BLaER1 (cell line): ENCODE measurements at regions not wholly inside any gene's neighbourhood (a gene's known extent, or its start where the extent isn't known, plus 50 kb on each side); places are given as distances from the start of the nearest gene placed in this dataset.
A peak's percentile ranks its signal among the peaks of the same experiment; 100 is the strongest.
"Not testable (repeated sequence)": the region's sequence is repeated elsewhere in the genome, so short reads cannot be mapped to it uniquely, and the experiment has no call there.

Experiments
- H3K27ac ChIP-seq: shearing (Covaris generic); formaldehyde crosslinking; 2 replicates; pipeline ENCODE4 v1.8.1; 2022
- H3K27me3 ChIP-seq: shearing (Covaris generic); formaldehyde crosslinking; 2 replicates; pipeline ENCODE4 v1.8.1; 2022
- H3K36me3 ChIP-seq: shearing (Covaris generic); formaldehyde crosslinking; 2 replicates; pipeline ENCODE4 v1.8.1; 2022
- H3K4me1 ChIP-seq: shearing (Covaris generic); formaldehyde crosslinking; 2 replicates; pipeline ENCODE4 v1.8.1; 2022
- H3K4me2 ChIP-seq: shearing (Covaris generic); formaldehyde crosslinking; 2 replicates; pipeline ENCODE4 v1.8.1; 2022
- H3K4me3 ChIP-seq: shearing (Covaris generic); formaldehyde crosslinking; 2 replicates; pipeline ENCODE4 v1.8.1; 2022
- H3K9ac ChIP-seq: shearing (Covaris generic); formaldehyde crosslinking; 2 replicates; pipeline ENCODE4 v1.8.1; 2022
- H3K9me3 ChIP-seq: shearing (Covaris generic); formaldehyde crosslinking; 2 replicates; pipeline ENCODE4 v1.8.1; 2022
- H4K20me1 ChIP-seq: shearing (Covaris generic); formaldehyde crosslinking; 2 replicates; pipeline ENCODE4 v1.8.1; 2022
- Cebpa-rat ChIP-seq: shearing (Covaris generic); IDR thresholded peaks from 2 replicates; pipeline ENCODE4 v1.8.1; 2022

DNA sequence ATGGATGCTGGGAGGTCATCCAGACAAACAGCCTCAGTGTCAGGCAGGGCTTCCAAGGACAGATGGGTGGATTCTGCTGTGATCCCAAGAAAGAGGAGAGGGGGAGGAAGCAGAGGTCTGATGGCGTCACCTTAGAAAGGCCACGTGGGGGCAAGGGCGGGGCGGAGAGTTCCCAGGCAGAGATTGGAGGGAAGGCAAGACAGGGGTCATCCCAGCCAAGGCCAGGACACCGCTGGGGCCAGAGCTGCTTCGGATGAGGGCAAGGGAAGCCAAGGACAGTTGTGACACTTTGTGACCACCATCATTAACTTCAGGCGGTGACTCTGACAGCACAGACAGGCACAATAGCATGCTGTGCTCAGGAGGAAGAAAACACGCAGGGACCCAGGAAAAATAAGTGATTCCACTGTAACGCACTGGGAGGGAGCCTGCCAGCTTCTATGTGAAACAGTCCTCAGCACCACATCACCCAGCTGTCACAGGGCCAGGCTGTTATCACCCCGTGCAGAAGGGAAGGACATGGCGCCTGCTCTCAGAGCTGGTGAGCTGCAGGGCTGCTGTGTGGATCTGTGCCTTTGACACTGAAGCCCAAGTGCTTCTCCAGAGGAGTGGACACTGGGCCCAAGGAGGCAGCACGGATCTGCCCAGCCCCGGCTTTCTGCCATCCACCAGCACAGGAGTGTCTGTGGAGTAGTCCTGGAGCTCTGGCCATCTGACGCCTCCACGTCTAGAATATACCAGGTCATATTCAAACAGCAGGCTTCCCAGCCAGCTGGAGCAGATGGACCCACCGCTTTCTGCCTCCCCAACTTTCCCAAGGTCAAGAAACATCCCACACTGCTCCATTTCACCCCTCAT is 204.1 kb downstream of the NDUFA10 start:
- Histone ChIP-seq H3K9ac (no peak overlapping the region), H3K4me2 (peak overlapping the region; percentile 84), H3K9me3 (no peaks in the 10 kb centered on the region), H4K20me1 (no peaks in the 10 kb centered on the region), H3K36me3 (no peaks in the 10 kb centered on the region), H3K27ac (no peak overlapping the region), H3K4me1 (peaks cover 52% of the 10 kb centered on the region), H3K4me3 (no peak overlapping the region), H3K27me3 (no peaks in the 10 kb centered on the region)
- no peak for TF ChIP-seq Cebpa-rat

DNA sequence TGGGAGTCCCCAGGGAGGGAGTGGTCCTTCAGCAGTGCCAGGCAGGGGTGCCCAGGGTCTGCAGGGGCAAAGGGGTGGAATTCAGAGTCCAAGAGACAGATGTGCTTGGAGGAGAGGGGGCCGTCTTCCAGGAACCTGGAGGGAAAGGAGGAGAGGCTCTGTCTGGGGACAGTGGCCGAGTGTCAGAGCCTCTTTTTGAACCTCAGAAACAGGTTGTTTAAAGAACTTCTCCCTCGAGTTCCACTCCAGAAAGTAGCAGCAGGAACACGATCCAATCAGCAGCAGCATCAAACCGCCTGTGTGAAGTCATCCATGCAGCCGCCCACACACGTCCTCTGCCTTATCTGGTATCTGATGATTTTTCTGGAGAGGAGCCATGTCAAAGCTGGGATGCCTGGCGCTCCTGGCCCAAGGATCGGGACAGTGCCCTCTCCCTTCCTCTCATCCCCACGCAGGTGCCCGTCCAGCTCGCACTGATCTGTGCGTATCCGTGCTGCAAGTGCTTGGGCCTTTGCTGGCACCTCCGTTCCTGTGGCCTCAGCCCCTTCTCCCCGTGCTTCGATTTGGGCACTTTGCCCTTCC is 205.1 kb downstream of the NDUFA10 start:
- Histone ChIP-seq H3K4me2 (peak overlapping the region; percentile 84), H4K20me1 (no peaks in the 10 kb centered on the region), H3K27me3 (no peaks in the 10 kb centered on the region), H3K4me1 (peaks cover 62% of the 10 kb centered on the region), H3K27ac (0 out of 2 replicates have a peak overlapping the region, but pooled peaks have one; percentile 60), H3K36me3 (no peaks in the 10 kb centered on the region), H3K4me3 (no peak overlapping the region), H3K9ac (no peak overlapping the region), H3K9me3 (no peaks in the 10 kb centered on the region)
- no peak for TF ChIP-seq Cebpa-rat

DNA sequence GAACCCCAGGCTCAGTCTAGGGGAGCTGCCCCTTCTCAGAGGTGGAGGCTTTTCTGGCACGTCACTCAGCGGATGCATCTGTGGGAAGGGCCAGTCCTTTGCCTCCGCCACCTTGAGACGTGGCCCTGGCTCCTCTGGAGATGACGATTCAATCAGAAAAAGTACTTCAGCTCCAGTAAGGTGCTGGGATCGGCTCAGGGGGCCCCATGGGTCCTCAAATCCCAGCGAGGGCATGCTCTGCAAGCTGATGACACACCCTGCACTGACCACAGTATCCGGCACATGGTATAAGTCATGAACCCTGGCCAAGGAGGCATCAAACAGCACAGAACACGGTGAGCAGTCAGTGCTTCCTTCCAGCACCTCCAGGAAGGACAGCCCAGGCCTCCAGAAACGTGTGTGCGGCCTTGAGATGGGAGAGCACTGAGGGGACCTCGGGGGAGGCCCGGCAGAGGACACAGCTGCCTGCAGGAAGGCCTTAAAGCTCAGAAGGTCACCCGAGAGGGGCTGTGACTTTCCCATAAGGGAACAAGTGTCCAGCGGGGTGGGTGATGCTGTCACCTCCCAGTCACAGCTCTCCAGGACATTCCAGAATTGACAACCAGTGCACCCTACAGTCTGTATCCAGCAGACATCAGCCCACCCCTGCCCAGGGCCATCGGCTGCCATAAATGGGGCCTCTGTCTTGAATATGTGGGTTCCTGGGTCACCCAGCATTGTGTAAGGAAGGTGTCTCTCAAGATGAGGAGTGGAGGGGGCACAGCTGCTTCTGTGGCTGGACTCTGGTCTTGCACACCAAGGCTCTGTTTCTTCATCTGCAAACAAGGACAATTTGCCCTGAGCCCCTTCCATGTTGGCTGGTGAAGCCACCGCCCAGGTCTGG is 205.8 kb downstream of the NDUFA10 start:
- Histone ChIP-seq H3K27ac (peak overlapping the region; percentile 60; the same call in 1 of the 2 replicates), H4K20me1 (no peaks in the 10 kb centered on the region), H3K4me1 (peaks cover 66% of the 10 kb centered on the region), H3K9ac (no peak overlapping the region; the same call in 1 of the 2 replicates), H3K4me2 (peak overlapping the region; percentile 84), H3K9me3 (no peaks in the 10 kb centered on the region), H3K4me3 (no peak overlapping the region), H3K27me3 (no peaks in the 10 kb centered on the region), H3K36me3 (no peaks in the 10 kb centered on the region)
- TF ChIP-seq Cebpa-rat = no peak

DNA sequence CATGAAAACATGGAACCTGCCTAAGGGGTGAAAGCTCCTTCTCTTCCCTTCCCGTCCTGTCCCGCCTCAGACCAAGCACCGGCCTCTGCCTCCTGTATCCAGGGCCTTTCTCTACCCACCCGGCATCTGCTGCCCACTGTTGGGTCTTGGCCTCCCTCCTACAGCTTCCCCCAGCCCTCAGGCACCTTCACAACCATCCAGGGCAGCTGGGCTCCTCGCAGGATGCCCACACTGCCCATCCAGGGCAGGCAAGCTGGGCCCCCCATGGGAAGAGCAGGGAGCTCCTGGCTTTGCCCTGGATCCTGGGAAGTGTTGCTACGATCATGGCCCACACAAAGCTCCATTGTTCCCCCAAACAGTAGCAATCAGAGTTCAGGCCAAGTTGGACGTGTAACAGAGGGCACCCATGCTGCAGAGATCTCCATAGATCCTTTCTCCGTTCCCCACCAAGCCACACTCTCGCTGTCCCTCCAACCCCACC is 206.6 kb downstream of the NDUFA10 start:
- H3K36me3 ChIP-seq = no peaks in the 10 kb centered on the region
- no peaks in the 10 kb centered on the region for H3K27me3 ChIP-seq
- peaks cover 68% of the 10 kb centered on the region for H3K4me1 ChIP-seq
- peak overlapping the region; percentile 84 for H3K4me2 ChIP-seq
- H3K4me3 ChIP-seq = no peak overlapping the region
- no peak for TF ChIP-seq Cebpa-rat
- H3K9ac ChIP-seq = no peak overlapping the region; the same call in 1 of the 2 replicates
- H3K9me3 ChIP-seq = no peaks in the 10 kb centered on the region
- no peaks in the 10 kb centered on the region for H4K20me1 ChIP-seq
- H3K27ac ChIP-seq = 0 out of 2 replicates have a peak overlapping the region, but pooled peaks have one; percentile 60

DNA sequence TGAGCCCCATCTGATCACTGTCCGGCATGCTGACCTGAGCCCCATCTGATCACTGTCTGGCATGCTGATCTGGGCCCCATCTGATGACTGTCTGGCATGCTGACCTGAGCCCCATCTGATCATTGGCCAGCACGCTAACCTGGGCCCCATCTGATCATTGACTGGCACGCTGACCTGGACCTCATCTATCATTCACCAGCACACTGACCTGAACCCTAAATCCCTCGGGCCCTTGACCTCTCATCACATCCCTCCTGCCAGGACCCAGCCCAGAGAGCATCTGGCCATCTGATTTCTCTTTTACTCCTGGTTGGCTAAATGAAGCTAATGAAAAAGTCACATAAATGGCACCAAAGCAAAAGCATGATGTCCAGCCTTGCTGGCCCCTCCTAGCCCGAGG is 207.1 kb downstream of the NDUFA10 start:
- no peak for TF ChIP-seq Cebpa-rat
- Histone ChIP-seq H3K9ac (no peak overlapping the region), H3K4me2 (peak overlapping the region; percentile 84; the same call in 1 of the 2 replicates), H3K9me3 (no peaks in the 10 kb centered on the region), H3K4me3 (no peak overlapping the region), H3K27ac (no peak overlapping the region), H3K27me3 (no peaks in the 10 kb centered on the region), H4K20me1 (no peaks in the 10 kb centered on the region), H3K36me3 (no peaks in the 10 kb centered on the region), H3K4me1 (peaks cover 73% of the 10 kb centered on the region)

DNA sequence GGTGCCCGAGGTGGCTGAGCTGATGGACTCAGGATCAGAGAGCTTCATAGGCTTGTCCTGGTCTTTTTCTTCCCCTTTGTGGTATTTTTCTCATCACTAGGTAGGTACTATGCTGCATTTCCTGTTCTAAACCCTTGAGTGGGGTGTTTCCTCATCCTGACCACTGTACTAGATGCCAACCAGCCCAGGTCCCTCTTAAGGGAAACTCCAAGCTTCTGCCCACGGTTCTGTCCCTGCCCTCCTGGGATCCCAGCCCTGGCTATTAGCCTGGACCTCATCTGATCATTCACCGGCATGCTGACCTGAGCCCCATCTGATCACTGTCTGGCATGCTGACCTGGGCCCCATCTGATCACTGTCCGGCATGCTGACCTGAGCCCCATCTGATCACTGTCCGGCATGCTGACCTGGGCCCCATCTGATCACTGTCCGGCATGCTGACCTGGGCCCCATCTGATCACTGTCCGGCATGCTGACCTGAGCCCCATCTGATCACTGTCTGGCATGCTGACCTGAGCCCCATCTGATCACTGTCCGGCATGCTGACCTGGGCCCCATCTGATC is 207.6 kb downstream of the NDUFA10 start:
- Histone ChIP-seq H3K4me2 (peak overlapping the region; percentile 55), H3K4me1 (peaks cover 74% of the 10 kb centered on the region), H3K27ac (peak overlapping the region; percentile 27; the same call in 1 of the 2 replicates)
- H3K4me3 ChIP-seq, H4K20me1 ChIP-seq, H3K9me3 ChIP-seq, H3K36me3 ChIP-seq, H3K27me3 ChIP-seq, H3K9ac ChIP-seq: not testable (repeated sequence)

DNA sequence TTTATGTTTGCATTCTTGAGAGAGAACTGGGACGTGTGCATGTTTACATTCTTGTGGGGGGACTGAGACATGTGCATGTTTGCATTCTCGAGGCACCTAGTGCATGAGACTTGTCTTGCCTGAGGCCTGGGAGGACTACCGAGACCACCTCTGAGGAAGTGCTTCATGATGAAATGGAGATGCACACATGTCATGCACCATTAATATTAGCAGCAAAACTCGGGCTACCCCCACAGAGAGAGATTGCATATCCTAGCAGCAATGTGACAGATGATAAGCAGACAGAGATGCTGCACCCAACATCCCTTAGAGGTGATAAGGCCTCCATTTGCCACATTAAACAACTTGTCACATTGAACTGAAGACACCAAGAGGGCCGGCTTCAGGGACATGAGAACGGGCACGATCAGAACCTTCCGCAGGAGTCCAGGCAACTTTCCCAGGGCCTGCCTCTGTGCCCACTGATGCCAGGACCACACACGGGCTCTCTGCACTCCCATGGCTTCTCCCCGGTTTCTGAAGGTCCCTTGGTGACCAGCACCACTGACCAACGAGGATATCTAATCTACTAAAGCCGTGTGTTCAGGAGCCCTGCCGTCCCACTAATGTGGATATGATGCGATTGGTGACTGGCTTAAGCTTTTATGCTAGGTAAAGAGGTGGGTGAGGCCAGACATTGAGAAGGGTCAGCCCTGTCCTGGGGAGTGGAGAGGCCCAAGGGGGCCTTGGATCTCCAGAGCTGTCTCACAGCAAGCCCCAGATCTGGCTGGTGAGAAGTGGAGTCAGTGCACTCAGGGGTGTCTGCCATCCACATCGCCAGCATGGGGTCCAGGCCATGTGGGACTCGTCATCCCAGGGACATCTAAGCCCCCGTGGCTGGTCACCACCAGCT is 208.3 kb downstream of the NDUFA10 start:
- no peak for TF ChIP-seq Cebpa-rat
- Histone ChIP-seq H4K20me1 (no peaks in the 10 kb centered on the region), H3K36me3 (no peaks in the 10 kb centered on the region), H3K9ac (no peak overlapping the region), H3K4me3 (no peak overlapping the region), H3K4me1 (peaks cover 74% of the 10 kb centered on the region), H3K27ac (peak overlapping the region; percentile 27; the same call in 1 of the 2 replicates), H3K9me3 (no peaks in the 10 kb centered on the region), H3K27me3 (no peaks in the 10 kb centered on the region), H3K4me2 (peak overlapping the region; percentile 55)

DNA sequence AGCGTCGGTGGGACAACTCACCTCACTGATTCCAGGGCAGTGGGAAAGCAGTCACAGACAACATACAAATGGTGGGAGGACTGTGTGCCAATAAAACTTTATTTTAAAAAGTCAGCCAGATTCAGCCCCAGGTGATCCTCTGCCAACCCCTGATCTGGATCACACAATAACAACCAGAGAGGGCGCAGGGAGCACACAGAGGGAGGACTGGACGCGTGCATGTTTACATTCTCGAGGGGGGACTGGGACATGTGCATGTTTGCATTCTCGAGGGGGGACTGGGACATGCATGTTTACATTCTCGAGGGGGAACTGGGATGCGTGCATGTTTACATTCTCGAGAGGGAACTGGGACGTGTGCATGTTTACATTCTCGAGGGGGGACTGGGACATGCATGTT is 209.5 kb downstream of the NDUFA10 start:
- Histone ChIP-seq H3K4me2 (peak overlapping the region; percentile 55), H3K36me3 (no peaks in the 10 kb centered on the region), H3K4me3 (no peak overlapping the region), H3K9ac (no peak overlapping the region), H3K27me3 (no peaks in the 10 kb centered on the region), H4K20me1 (no peaks in the 10 kb centered on the region), H3K9me3 (no peaks in the 10 kb centered on the region), H3K4me1 (peaks cover 67% of the 10 kb centered on the region), H3K27ac (no peak overlapping the region; the same call in 1 of the 2 replicates)
- no peak for TF ChIP-seq Cebpa-rat
